ENCODE measurements at regions not wholly inside any gene's neighbourhood (a gene's known extent, or its start where the extent isn't known, plus 50 kb on each side); places are given as distances from the start of the nearest gene placed in this dataset.

DNA sequence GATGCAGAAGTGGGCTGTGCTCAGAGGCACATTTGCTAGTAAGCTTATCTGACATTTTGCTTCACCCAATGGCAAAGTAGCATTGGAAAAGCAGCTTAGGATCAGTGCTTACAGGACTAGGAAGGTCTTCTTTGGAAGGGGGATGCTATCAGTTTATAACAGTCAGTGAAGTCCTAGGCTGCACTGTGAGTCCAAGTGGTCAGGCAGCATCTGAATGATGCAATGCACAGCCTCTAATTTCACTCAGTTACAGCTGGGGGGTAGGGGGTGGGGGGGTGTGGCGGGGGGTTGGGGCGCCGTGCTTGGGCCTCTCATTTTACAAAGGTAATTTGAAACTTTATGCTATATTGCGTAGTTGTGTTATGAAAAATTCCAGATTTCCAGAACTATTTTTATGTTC is 652.3 kb upstream of the MGMT start:
- Histone ChIP-seq H2BK12ac (ENCODE audit: low read length) (no peak overlapping the region), H3K79me1 (ENCODE audit: low read depth, low read length) (no peaks in the 10 kb centered on the region), H2BK15ac (ENCODE audit: low read length) (no peak overlapping the region), H3K4me1 (ENCODE audit: control insufficient read depth in 2 of 2, insufficient read depth in 1 of 2, low read depth in 1 of 2, low read length in 2 of 2) (peaks cover 0 to 10% of the 10 kb centered on the region in 2 donors), H2BK5ac (ENCODE audit: low read length) (no peak overlapping the region), H3K27me3 (ENCODE audit: control insufficient read depth in 3 of 3, insufficient read depth in 3 of 3, low read depth in 1 of 3, low read length in 3 of 3) (no peaks in the 10 kb centered on the region), H3K4me3 (ENCODE audit: low read length in 2 of 2) (no peak overlapping the region), H3K9ac (ENCODE audit: low read depth, low read length, poor library complexity) (no peak overlapping the region), H2AK5ac (ENCODE audit: low read depth, low read length) (no peak overlapping the region), H3K9me3 (replicated peaks in 1 of 2; ENCODE audit: control insufficient read depth in 2 of 2, insufficient read depth in 1 of 2, low read depth in 1 of 2, low read length in 2 of 2) (no peaks in the 10 kb centered on the region), H3K27ac (replicated peaks; ENCODE audit: low read length) (no peak overlapping the region), H2BK120ac (ENCODE audit: low read depth, low read length) (no peak overlapping the region), H4K91ac (ENCODE audit: low read depth, low read length, poor library complexity) (no peak overlapping the region), H3K23ac (ENCODE audit: low read depth, low read length, poor library complexity) (no peak overlapping the region), H3K14ac (ENCODE audit: low read length) (no peak overlapping the region), H2AFZ (ENCODE audit: low read length) (no peak overlapping the region), H3K4me2 (ENCODE audit: insufficient read depth, low read length, poor library complexity, severe bottlenecking) (no peak overlapping the region), H3K18ac (ENCODE audit: low read length) (no peak overlapping the region), H4K8ac (ENCODE audit: low read depth, low read length) (no peak overlapping the region), H3K4ac (ENCODE audit: low read length) (no peak overlapping the region), H3K36me3 (replicated peaks in 1 of 2; ENCODE audit: control insufficient read depth in 2 of 2, insufficient read depth in 2 of 2, low read length in 2 of 2) (no peaks in the 10 kb centered on the region)
- DNase-seq (ENCODE audit: low spot score), result no peak
- no CpG with 5 or more reads among the region's 4 CpGs for WGBS, 2 donors (ENCODE audit: extremely low coverage in 2 of 2, insufficient read length in 2 of 2, insufficient replicate concordance in 1 of 2)

DNA sequence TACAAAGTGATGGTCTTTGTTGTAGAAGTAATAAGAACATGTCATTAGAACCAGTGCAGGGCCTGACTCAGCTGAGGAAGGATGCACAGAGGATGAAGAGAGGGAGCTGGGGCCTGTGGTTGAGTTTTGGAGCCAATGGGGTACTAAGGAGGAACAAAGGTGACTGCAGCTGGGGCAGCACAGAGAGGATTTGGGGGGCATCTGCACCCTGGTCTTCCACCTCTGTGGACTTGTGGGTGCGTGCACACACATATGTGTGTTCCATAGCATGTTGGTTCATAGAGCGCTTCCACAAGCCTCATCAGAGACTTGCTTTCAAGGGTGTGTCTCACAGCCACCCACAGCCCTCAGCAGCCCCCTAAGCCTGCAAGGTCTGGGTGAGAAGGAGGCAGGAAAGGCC is 650.3 kb upstream of the MGMT start:
- Histone ChIP-seq H2BK12ac (ENCODE audit: low read length) (no peak overlapping the region), H4K8ac (ENCODE audit: low read depth, low read length) (no peak overlapping the region), H3K18ac (ENCODE audit: low read length) (no peak overlapping the region), H3K4me3 (ENCODE audit: low read length in 2 of 2) (no peak overlapping the region), H3K4me1 (ENCODE audit: control insufficient read depth in 2 of 2, insufficient read depth in 1 of 2, low read depth in 1 of 2, low read length in 2 of 2) (peaks cover 0 to 10% of the 10 kb centered on the region in 2 donors), H3K9me3 (replicated peaks in 1 of 2; ENCODE audit: control insufficient read depth in 2 of 2, insufficient read depth in 1 of 2, low read depth in 1 of 2, low read length in 2 of 2) (no peaks in the 10 kb centered on the region), H3K9ac (ENCODE audit: low read depth, low read length, poor library complexity) (no peak overlapping the region), H3K4ac (ENCODE audit: low read length) (no peak overlapping the region), H3K36me3 (replicated peaks in 1 of 2; ENCODE audit: control insufficient read depth in 2 of 2, insufficient read depth in 2 of 2, low read length in 2 of 2) (no peaks in the 10 kb centered on the region), H4K91ac (ENCODE audit: low read depth, low read length, poor library complexity) (no peak overlapping the region), H2AK5ac (ENCODE audit: low read depth, low read length) (no peak overlapping the region), H2BK5ac (ENCODE audit: low read length) (no peak overlapping the region), H2BK15ac (ENCODE audit: low read length) (no peak overlapping the region), H2AFZ (ENCODE audit: low read length) (no peak overlapping the region), H3K27ac (replicated peaks; ENCODE audit: low read length) (no peak overlapping the region), H3K4me2 (ENCODE audit: insufficient read depth, low read length, poor library complexity, severe bottlenecking) (no peak overlapping the region), H3K27me3 (ENCODE audit: control insufficient read depth in 3 of 3, insufficient read depth in 3 of 3, low read depth in 1 of 3, low read length in 3 of 3) (no peaks in the 10 kb centered on the region), H2BK120ac (ENCODE audit: low read depth, low read length) (no peak overlapping the region), H3K23ac (ENCODE audit: low read depth, low read length, poor library complexity) (no peak overlapping the region), H3K14ac (ENCODE audit: low read length) (no peak overlapping the region), H3K79me1 (ENCODE audit: low read depth, low read length) (no peaks in the 10 kb centered on the region)
- WGBS, 2 donors (ENCODE audit: extremely low coverage in 2 of 2, insufficient read length in 2 of 2, insufficient replicate concordance in 1 of 2), result no CpG with 5 or more reads among the region's 2 CpGs
- no peak for DNase-seq (ENCODE audit: low spot score)

DNA sequence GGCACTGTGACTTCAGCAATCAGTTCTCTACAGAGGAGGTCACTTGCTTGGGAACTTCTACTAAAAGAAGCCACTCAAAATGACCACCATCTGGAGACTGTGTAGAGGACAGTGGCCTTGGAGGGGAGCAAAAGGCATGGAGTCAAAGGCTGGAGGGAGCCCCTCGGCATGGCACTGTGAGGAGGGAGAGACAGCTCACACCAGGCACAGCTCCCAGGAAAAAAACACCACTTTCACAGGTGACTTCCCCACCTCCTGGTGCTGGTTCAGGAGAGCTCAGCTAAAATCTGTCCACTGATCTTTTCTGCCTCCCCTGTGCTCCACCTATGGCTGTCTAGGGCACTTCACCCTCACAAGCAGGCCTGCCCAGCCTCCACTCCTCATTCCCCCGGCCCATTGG is 649.4 kb upstream of the MGMT start:
- Histone ChIP-seq H3K27me3 (ENCODE audit: control insufficient read depth in 3 of 3, insufficient read depth in 3 of 3, low read depth in 1 of 3, low read length in 3 of 3) (no peaks in the 10 kb centered on the region), H2BK15ac (ENCODE audit: low read length) (no peak overlapping the region), H3K4ac (ENCODE audit: low read length) (no peak overlapping the region), H2BK120ac (ENCODE audit: low read depth, low read length) (no peak overlapping the region), H3K9me3 (replicated peaks in 1 of 2; ENCODE audit: control insufficient read depth in 2 of 2, insufficient read depth in 1 of 2, low read depth in 1 of 2, low read length in 2 of 2) (no peaks in the 10 kb centered on the region), H2BK12ac (ENCODE audit: low read length) (no peak overlapping the region), H3K4me2 (ENCODE audit: insufficient read depth, low read length, poor library complexity, severe bottlenecking) (no peak overlapping the region), H2AK5ac (ENCODE audit: low read depth, low read length) (no peak overlapping the region), H3K4me1 (ENCODE audit: control insufficient read depth in 2 of 2, insufficient read depth in 1 of 2, low read depth in 1 of 2, low read length in 2 of 2) (peaks cover 0 to 10% of the 10 kb centered on the region in 2 donors), H3K4me3 (ENCODE audit: low read length in 2 of 2) (no peak overlapping the region), H4K91ac (ENCODE audit: low read depth, low read length, poor library complexity) (no peak overlapping the region), H3K18ac (ENCODE audit: low read length) (no peak overlapping the region), H3K36me3 (replicated peaks in 1 of 2; ENCODE audit: control insufficient read depth in 2 of 2, insufficient read depth in 2 of 2, low read length in 2 of 2) (no peaks in the 10 kb centered on the region), H2AFZ (ENCODE audit: low read length) (no peak overlapping the region), H3K23ac (ENCODE audit: low read depth, low read length, poor library complexity) (no peak overlapping the region), H3K9ac (ENCODE audit: low read depth, low read length, poor library complexity) (no peak overlapping the region), H4K8ac (ENCODE audit: low read depth, low read length) (no peak overlapping the region), H2BK5ac (ENCODE audit: low read length) (no peak overlapping the region), H3K79me1 (ENCODE audit: low read depth, low read length) (no peaks in the 10 kb centered on the region), H3K14ac (ENCODE audit: low read length) (no peak overlapping the region), H3K27ac (replicated peaks; ENCODE audit: low read length) (no peak overlapping the region)
- WGBS, 2 donors (ENCODE audit: extremely low coverage in 2 of 2, insufficient read length in 2 of 2, insufficient replicate concordance in 1 of 2), result no CpG with 5 or more reads among the region's 2 CpGs
- no peak for DNase-seq (ENCODE audit: low spot score)

DNA sequence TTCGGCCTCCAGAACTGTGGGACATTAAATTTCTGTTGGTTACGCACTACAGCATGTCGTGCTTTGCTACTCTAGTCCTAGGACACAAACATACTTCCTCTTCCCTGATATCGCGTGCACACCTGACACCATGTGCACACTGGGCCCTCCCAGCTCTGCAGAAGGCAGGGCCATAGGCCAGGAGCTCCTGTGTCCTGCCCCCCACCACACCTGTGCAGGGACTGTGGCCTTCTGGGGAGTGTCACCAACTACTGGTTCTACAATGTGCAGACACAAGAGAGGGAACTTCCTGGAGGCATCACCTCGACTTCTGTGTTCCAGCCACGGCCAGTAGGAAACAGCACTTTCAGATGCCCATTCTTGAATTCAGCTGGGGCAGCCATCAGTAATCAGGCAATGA is 646.4 kb upstream of the MGMT start:
- H3K27me3 ChIP-seq (ENCODE audit: control insufficient read depth in 3 of 3, insufficient read depth in 3 of 3, low read depth in 1 of 3, low read length in 3 of 3), result no peaks in the 10 kb centered on the region
- H2AK5ac ChIP-seq (ENCODE audit: low read depth, low read length), result no peak overlapping the region
- H2BK15ac ChIP-seq (ENCODE audit: low read length), result no peak overlapping the region
- H4K8ac ChIP-seq (ENCODE audit: low read depth, low read length), result no peak overlapping the region
- no peak overlapping the region for H2BK12ac ChIP-seq (ENCODE audit: low read length)
- H3K9ac ChIP-seq (ENCODE audit: low read depth, low read length, poor library complexity), result no peak overlapping the region
- H3K14ac ChIP-seq (ENCODE audit: low read length), result no peak overlapping the region
- H3K27ac ChIP-seq (replicated peaks; ENCODE audit: low read length), result no peak overlapping the region
- H3K36me3 ChIP-seq (replicated peaks in 1 of 2; ENCODE audit: control insufficient read depth in 2 of 2, insufficient read depth in 2 of 2, low read length in 2 of 2), result no peaks in the 10 kb centered on the region
- H2BK120ac ChIP-seq (ENCODE audit: low read depth, low read length), result no peak overlapping the region
- no peak overlapping the region for H3K18ac ChIP-seq (ENCODE audit: low read length)
- H3K4me2 ChIP-seq (ENCODE audit: insufficient read depth, low read length, poor library complexity, severe bottlenecking), result no peak overlapping the region
- H3K4me1 ChIP-seq (ENCODE audit: control insufficient read depth in 2 of 2, insufficient read depth in 1 of 2, low read depth in 1 of 2, low read length in 2 of 2), result no peaks in the 10 kb centered on the region
- H3K4me3 ChIP-seq (ENCODE audit: low read length in 2 of 2), result no peak overlapping the region
- no peaks in the 10 kb centered on the region for H3K9me3 ChIP-seq (replicated peaks in 1 of 2; ENCODE audit: control insufficient read depth in 2 of 2, insufficient read depth in 1 of 2, low read depth in 1 of 2, low read length in 2 of 2)
- no peak for DNase-seq (ENCODE audit: low spot score)
- no peak overlapping the region for H2BK5ac ChIP-seq (ENCODE audit: low read length)
- WGBS, 2 donors (ENCODE audit: extremely low coverage in 2 of 2, insufficient read length in 2 of 2, insufficient replicate concordance in 1 of 2), result no CpG with 5 or more reads among the region's 7 CpGs
- no peak overlapping the region for H2AFZ ChIP-seq (ENCODE audit: low read length)
- H4K91ac ChIP-seq (ENCODE audit: low read depth, low read length, poor library complexity), result no peak overlapping the region
- no peak overlapping the region for H3K23ac ChIP-seq (ENCODE audit: low read depth, low read length, poor library complexity)
- H3K4ac ChIP-seq (ENCODE audit: low read length), result no peak overlapping the region
- no peaks in the 10 kb centered on the region for H3K79me1 ChIP-seq (ENCODE audit: low read depth, low read length)

Measured in neuronal stem cell (in vitro differentiated cells).